SK-N-SH treated with all-trans-retinoic acid at 6 μM for 48 hours (cell line): ENCODE measurements at regions not wholly inside any gene's neighbourhood (a gene's known extent, or its start where the extent isn't known, plus 50 kb on each side); places are given as distances from the start of the nearest gene placed in this dataset.
A peak's percentile ranks its signal among the peaks of the same experiment; 100 is the strongest.

Experiments
- ATAC-seq: fragments of 200-7000 bp; cut with Tn5 transposase; 3 replicates; pipeline ENCODE4 v1.9.1; 2020; ENCODE audit warnings: mild to moderate bottlenecking, moderate library complexity
- BACH2 ChIP-seq: fragments of 250-450 bp; sonication (Bioruptor Pico); IDR thresholded peaks from 2 replicates; pipeline ENCODE4 v1.9.0; 2021; ENCODE audit warnings: mild to moderate bottlenecking, borderline replicate concordance
- CREB5 ChIP-seq: fragments of 250-450 bp; sonication (Bioruptor Pico); IDR thresholded peaks from 2 replicates; pipeline ENCODE4 v1.5.1; 2020; ENCODE audit warnings: low read depth, mild to moderate bottlenecking, moderate library complexity
- CSDC2 ChIP-seq: fragments of 250-450 bp; sonication (Bioruptor Pico); IDR thresholded peaks from 2 replicates; pipeline ENCODE4 v1.5.0; 2020; ENCODE audit warnings: mild to moderate bottlenecking, moderate library complexity
- CSRNP3 ChIP-seq: fragments of 250-450 bp; sonication (Bioruptor Pico); IDR thresholded peaks from 2 replicates; pipeline ENCODE4 v1.5.1; 2021; ENCODE audit warnings: mild to moderate bottlenecking, moderate library complexity
- ESRRG ChIP-seq: fragments of 250-450 bp; sonication (Bioruptor Pico); IDR thresholded peaks from 2 replicates; pipeline ENCODE4 v1.6.1; 2021; ENCODE audit warnings: mild to moderate bottlenecking
- GLIS3 ChIP-seq: fragments of 250-450 bp; sonication (Bioruptor Pico); IDR thresholded peaks from 2 replicates; pipeline ENCODE4 v1.5.0; 2020; ENCODE audit warnings: mild to moderate bottlenecking, moderate library complexity
- ISL1 ChIP-seq: fragments of 250-450 bp; sonication (Bioruptor Pico); IDR thresholded peaks from 2 replicates; pipeline ENCODE4 v2.1.2; 2022; ENCODE audit warnings: mild to moderate bottlenecking, moderate library complexity
- OSR1 ChIP-seq: fragments of 250-450 bp; sonication (Bioruptor Pico); IDR thresholded peaks from 2 replicates; pipeline ENCODE4 v1.8.0; 2022; ENCODE audit warnings: moderate library complexity, mild to moderate bottlenecking, inconsistent platforms
- PATZ1 ChIP-seq: fragments of 250-450 bp; sonication (Bioruptor Pico); IDR thresholded peaks from 2 replicates; pipeline ENCODE4 v1.8.0; 2020; ENCODE audit warnings: mild to moderate bottlenecking, moderate library complexity, borderline replicate concordance
- POU6F1 ChIP-seq: fragments of 250-450 bp; sonication (Bioruptor Pico); IDR thresholded peaks from 2 replicates; pipeline ENCODE4 v1.8.0; 2021; ENCODE audit warnings: low read depth, mild to moderate bottlenecking, moderate library complexity, borderline replicate concordance
- PPARA ChIP-seq: fragments of 250-450 bp; sonication (Bioruptor Pico); IDR thresholded peaks from 2 replicates; pipeline ENCODE4 v1.5.0; 2020; ENCODE audit warnings: mild to moderate bottlenecking, borderline replicate concordance
- RARB ChIP-seq: fragments of 250-450 bp; sonication (Bioruptor Pico); IDR thresholded peaks from 2 replicates; pipeline ENCODE4 v1.8.0; 2021; ENCODE audit warnings: mild to moderate bottlenecking, moderate library complexity
- SNAI2 ChIP-seq: fragments of 250-450 bp; sonication (Bioruptor Pico); IDR thresholded peaks from 2 replicates; pipeline ENCODE4 v1.5.0; 2020; ENCODE audit warnings: mild to moderate bottlenecking, moderate library complexity
- TOX ChIP-seq: fragments of 250-450 bp; sonication (Bioruptor Pico); IDR thresholded peaks from 2 replicates; pipeline ENCODE4 v1.8.0; 2021; ENCODE audit warnings: mild to moderate bottlenecking, moderate library complexity, borderline replicate concordance
- TSHZ2 ChIP-seq: fragments of 250-450 bp; sonication (Bioruptor Pico); IDR thresholded peaks from 2 replicates; pipeline ENCODE4 v1.5.0; 2020; ENCODE audit warnings: mild to moderate bottlenecking, moderate library complexity
- ZC3H10 ChIP-seq: fragments of 250-450 bp; sonication (Bioruptor Pico); IDR thresholded peaks from 2 replicates; pipeline ENCODE4 v1.5.1; 2021; ENCODE audit warnings: mild to moderate bottlenecking, moderate library complexity
- ZFP3 ChIP-seq: fragments of 250-450 bp; sonication (Bioruptor Pico); IDR thresholded peaks from 2 replicates; pipeline ENCODE4 v1.5.0; 2020; ENCODE audit warnings: mild to moderate bottlenecking, moderate library complexity
- ZFP30 ChIP-seq: fragments of 450-650 bp; formaldehyde crosslinking; IDR thresholded peaks from 2 replicates; pipeline ENCODE4 v1.5.0; 2022; ENCODE audit warnings: mild to moderate bottlenecking, moderate library complexity
- ZNF70 ChIP-seq: fragments of 450-650 bp; formaldehyde crosslinking; IDR thresholded peaks from 2 replicates; pipeline ENCODE4 v1.5.0; 2020; ENCODE audit warnings: mild to moderate bottlenecking, moderate library complexity
- ZNF8 ChIP-seq: fragments of 450-650 bp; formaldehyde crosslinking; IDR thresholded peaks from 2 replicates; pipeline ENCODE4 v1.5.0; 2020; ENCODE audit warnings: mild to moderate bottlenecking, moderate library complexity

GRCh38 chr11:112630496-112630895 is 330.7 kb upstream of the NCAM1 start:
- TF ChIP-seq ZFP30 (no peak), RARB (CRISPR knock-in tag) (no peak), ZC3H10 (CRISPR knock-in tag) (no peak), CREB5 (no peak), OSR1 (CRISPR knock-in tag) (no peak), POU6F1 (CRISPR knock-in tag) (no peak), PPARA (CRISPR knock-in tag) (no peak)
- ATAC-seq: no peak

GRCh38 chr11:112631333-112631732 is 329.9 kb upstream of the NCAM1 start:
- ATAC-seq: no peak
- TF ChIP-seq PPARA (CRISPR knock-in tag) (no peak), GLIS3 (CRISPR knock-in tag) (no peak), CSDC2 (CRISPR knock-in tag) (no peak), ZNF8 (CRISPR knock-in tag) (no peak), ZNF70 (CRISPR knock-in tag) (no peak), OSR1 (CRISPR knock-in tag) (no peak), BACH2 (no peak), TSHZ2 (no peak), RARB (CRISPR knock-in tag) (no peak), CREB5 (no peak), POU6F1 (CRISPR knock-in tag) (no peak), ISL1 (CRISPR knock-in tag) (no peak)

GRCh38 chr11:112632866-112633505 is 328.2 kb upstream of the NCAM1 start:
- peak; percentile 72 for ATAC-seq
- no peak for TF ChIP-seq CSDC2 (CRISPR knock-in tag)
- TF ChIP-seq BACH2: no peak
- no peak for TF ChIP-seq TOX (CRISPR knock-in tag)
- TF ChIP-seq ZFP3 (CRISPR knock-in tag): no peak
- no peak for TF ChIP-seq CSRNP3 (CRISPR knock-in tag)
- peak; percentile 18; the same call in 1 of the 2 replicates for TF ChIP-seq ISL1 (CRISPR knock-in tag)
- TF ChIP-seq RARB (CRISPR knock-in tag): no peak

- ATAC-seq: peak; percentile 85
- no peak for TF ChIP-seq TSHZ2
- TF ChIP-seq RARB (CRISPR knock-in tag): no peak
- TF ChIP-seq SNAI2 (CRISPR knock-in tag): no peak
- no peak for TF ChIP-seq ESRRG (CRISPR knock-in tag)
- no peak for TF ChIP-seq GLIS3 (CRISPR knock-in tag)
- TF ChIP-seq BACH2: no peak
- no peak for TF ChIP-seq PATZ1
- no peak for TF ChIP-seq OSR1 (CRISPR knock-in tag)
Measured at GRCh38 chr11:112634551-112634950, 326.7 kb upstream of the NCAM1 start.
